ENCODE measurements at regions not wholly inside any gene's neighbourhood (a gene's known extent, or its start where the extent isn't known, plus 50 kb on each side); places are given as distances from the start of the nearest gene placed in this dataset.

DNA sequence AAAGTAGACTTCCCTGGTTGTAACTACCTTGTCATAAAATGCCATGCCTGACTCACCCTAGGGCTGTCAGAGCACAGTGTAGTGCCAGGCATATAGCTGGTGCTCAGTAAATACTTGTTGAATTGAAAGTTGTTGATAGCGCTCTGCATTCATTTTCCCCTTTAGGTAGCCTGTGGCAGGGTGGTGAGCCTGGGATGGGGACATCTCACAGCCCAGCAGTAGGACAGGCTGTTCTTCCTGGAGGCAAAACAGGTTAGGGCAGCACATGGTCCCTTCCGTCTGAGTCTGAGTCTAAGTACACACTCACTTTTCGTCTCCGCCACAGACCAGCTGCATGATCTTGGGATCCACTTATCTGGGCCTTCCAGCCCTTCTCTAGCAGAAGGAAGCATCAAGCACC, 401.9 kb downstream of the ZSWIM6 start:
- no peak overlapping the region for H3K9ac ChIP-seq (ENCODE audit: low read length)
- H3K4me1 ChIP-seq (ENCODE audit: control insufficient read depth, low read depth, low read length), result peaks cover 17% of the 10 kb centered on the region
- no peak overlapping the region for H3K27ac ChIP-seq (ENCODE audit: low read length)
- peaks cover 32% of the 10 kb centered on the region for H3K27me3 ChIP-seq (ENCODE audit: control insufficient read depth, insufficient read depth, low read length)
- H3K36me3 ChIP-seq (ENCODE audit: control insufficient read depth, low read depth, low read length), result no peaks in the 10 kb centered on the region
- no peaks in the 10 kb centered on the region for H3K9me3 ChIP-seq (ENCODE audit: control insufficient read depth, low read depth, low read length)
- no peak overlapping the region for H3K4me3 ChIP-seq (ENCODE audit: low read length)

DNA sequence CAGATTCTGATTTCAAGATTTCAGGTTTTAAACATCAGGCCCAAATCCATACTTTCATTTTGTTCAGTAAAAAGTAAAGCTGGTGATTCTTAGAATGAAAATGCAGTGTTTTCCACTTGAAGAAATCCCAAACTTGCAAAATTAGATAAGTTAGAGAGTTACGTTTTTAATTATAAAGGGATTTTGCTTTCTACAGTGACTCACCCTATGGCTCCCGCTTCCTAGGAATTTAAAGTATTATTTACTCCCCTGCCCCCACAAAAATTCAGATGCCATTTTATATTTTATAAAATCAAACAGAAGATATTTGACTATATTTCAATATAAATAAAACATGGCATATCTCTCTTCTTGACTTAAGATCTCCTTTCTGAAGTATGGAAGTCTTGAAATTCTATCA, 402.9 kb downstream of the ZSWIM6 start:
- H3K36me3 ChIP-seq (ENCODE audit: control insufficient read depth, low read depth, low read length), result no peaks in the 10 kb centered on the region
- H3K4me3 ChIP-seq (ENCODE audit: low read length), result no peak overlapping the region
- peaks cover 32% of the 10 kb centered on the region for H3K27me3 ChIP-seq (ENCODE audit: control insufficient read depth, insufficient read depth, low read length)
- H3K9ac ChIP-seq (ENCODE audit: low read length), result no peak overlapping the region
- no peak overlapping the region for H3K27ac ChIP-seq (ENCODE audit: low read length)
- no peaks in the 10 kb centered on the region for H3K9me3 ChIP-seq (ENCODE audit: control insufficient read depth, low read depth, low read length)
- H3K4me1 ChIP-seq (ENCODE audit: control insufficient read depth, low read depth, low read length), result peaks cover 17% of the 10 kb centered on the region

GRCh38 chr5:61735531-61735930, 403.5 kb downstream of the ZSWIM6 start:
- no peak overlapping the region for H3K9ac ChIP-seq (ENCODE audit: low read length)
- H3K27me3 ChIP-seq (ENCODE audit: control insufficient read depth, insufficient read depth, low read length), result peaks cover 32% of the 10 kb centered on the region
- H3K4me1 ChIP-seq (ENCODE audit: control insufficient read depth, low read depth, low read length), result peaks cover 17% of the 10 kb centered on the region
- no peak overlapping the region for H3K27ac ChIP-seq (ENCODE audit: low read length)
- no peak overlapping the region for H3K4me3 ChIP-seq (ENCODE audit: low read length)
- H3K9me3 ChIP-seq (ENCODE audit: control insufficient read depth, low read depth, low read length), result no peaks in the 10 kb centered on the region
- H3K36me3 ChIP-seq (ENCODE audit: control insufficient read depth, low read depth, low read length), result no peaks in the 10 kb centered on the region

GRCh38 chr5:61735995-61736394, 403.9 kb downstream of the ZSWIM6 start:
- Histone ChIP-seq H3K36me3 (ENCODE audit: control insufficient read depth, low read depth, low read length) (no peaks in the 10 kb centered on the region), H3K27ac (ENCODE audit: low read length) (no peak overlapping the region), H3K4me3 (ENCODE audit: low read length) (no peak overlapping the region), H3K27me3 (ENCODE audit: control insufficient read depth, insufficient read depth, low read length) (peaks cover 29% of the 10 kb centered on the region), H3K9me3 (ENCODE audit: control insufficient read depth, low read depth, low read length) (no peaks in the 10 kb centered on the region), H3K4me1 (ENCODE audit: control insufficient read depth, low read depth, low read length) (peaks cover 17% of the 10 kb centered on the region), H3K9ac (ENCODE audit: low read length) (no peak overlapping the region)

- no peaks in the 10 kb centered on the region for H3K9me3 ChIP-seq (ENCODE audit: control insufficient read depth, low read depth, low read length)
- no peak overlapping the region for H3K9ac ChIP-seq (ENCODE audit: low read length)
These were observed 405.4 kb downstream of the ZSWIM6 start for GRCh38 chr5:61737301-61737963.

DNA sequence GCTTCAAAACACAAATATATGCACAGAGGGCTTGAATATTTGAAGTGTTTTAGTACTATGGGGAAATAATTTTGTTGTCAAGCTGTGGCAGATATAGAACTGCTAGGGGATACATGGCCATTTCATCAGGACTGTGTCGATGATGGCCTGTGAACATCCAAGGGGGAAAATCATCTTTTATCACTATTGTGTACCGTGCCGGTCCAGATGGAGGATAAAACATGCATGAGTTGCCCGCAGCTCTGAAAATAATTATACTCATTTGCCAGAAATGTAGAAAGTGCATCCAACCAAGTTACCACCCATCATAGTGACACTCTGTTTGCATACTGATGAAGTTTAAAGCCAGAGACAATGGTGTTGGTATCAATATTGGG, 405.9 kb downstream of the ZSWIM6 start:
- Histone ChIP-seq H3K4me3 (ENCODE audit: low read length) (no peak overlapping the region), H3K9ac (ENCODE audit: low read length) (no peak overlapping the region), H3K9me3 (ENCODE audit: control insufficient read depth, low read depth, low read length) (no peaks in the 10 kb centered on the region), H3K27ac (ENCODE audit: low read length) (no peak overlapping the region), H3K36me3 (ENCODE audit: control insufficient read depth, low read depth, low read length) (no peaks in the 10 kb centered on the region), H3K4me1 (ENCODE audit: control insufficient read depth, low read depth, low read length) (peaks cover 3% of the 10 kb centered on the region), H3K27me3 (ENCODE audit: control insufficient read depth, insufficient read depth, low read length) (peaks cover 9% of the 10 kb centered on the region)

More at GRCh38 chr5:61737301-61737963, 405.4 kb downstream of the ZSWIM6 start:
- H3K27me3 ChIP-seq (ENCODE audit: control insufficient read depth, insufficient read depth, low read length), result peaks cover 15% of the 10 kb centered on the region
- H3K4me1 ChIP-seq (ENCODE audit: control insufficient read depth, low read depth, low read length), result peaks cover 8% of the 10 kb centered on the region
- H3K36me3 ChIP-seq (ENCODE audit: control insufficient read depth, low read depth, low read length), result no peaks in the 10 kb centered on the region
- H3K27ac ChIP-seq (ENCODE audit: low read length), result no peak overlapping the region
- H3K4me3 ChIP-seq (ENCODE audit: low read length), result no peak overlapping the region

DNA sequence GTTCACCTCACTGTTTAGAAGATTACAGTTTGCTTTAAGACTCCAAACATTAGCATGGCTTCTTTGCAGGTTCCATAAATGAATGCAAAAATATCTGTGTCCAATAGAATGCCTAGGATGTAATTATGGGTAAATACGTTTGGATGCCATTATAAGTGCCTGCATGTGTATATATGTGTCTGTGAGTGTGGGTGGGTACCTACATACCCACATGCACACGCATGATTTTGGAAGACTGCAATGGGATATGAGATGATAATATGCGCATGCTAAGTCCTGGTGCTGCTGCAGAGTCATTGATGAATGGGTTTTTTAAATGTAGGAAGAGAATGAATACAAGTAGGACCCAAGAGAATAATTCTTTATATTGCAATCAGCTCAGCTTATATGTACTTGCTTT, 406.4 kb downstream of the ZSWIM6 start:
- Histone ChIP-seq H3K27ac (ENCODE audit: low read length) (no peak overlapping the region), H3K36me3 (ENCODE audit: control insufficient read depth, low read depth, low read length) (no peaks in the 10 kb centered on the region), H3K9me3 (ENCODE audit: control insufficient read depth, low read depth, low read length) (no peaks in the 10 kb centered on the region), H3K9ac (ENCODE audit: low read length) (no peak overlapping the region), H3K4me3 (ENCODE audit: low read length) (no peak overlapping the region), H3K4me1 (ENCODE audit: control insufficient read depth, low read depth, low read length) (peaks cover 3% of the 10 kb centered on the region), H3K27me3 (ENCODE audit: control insufficient read depth, insufficient read depth, low read length) (peaks cover 4% of the 10 kb centered on the region)

DNA sequence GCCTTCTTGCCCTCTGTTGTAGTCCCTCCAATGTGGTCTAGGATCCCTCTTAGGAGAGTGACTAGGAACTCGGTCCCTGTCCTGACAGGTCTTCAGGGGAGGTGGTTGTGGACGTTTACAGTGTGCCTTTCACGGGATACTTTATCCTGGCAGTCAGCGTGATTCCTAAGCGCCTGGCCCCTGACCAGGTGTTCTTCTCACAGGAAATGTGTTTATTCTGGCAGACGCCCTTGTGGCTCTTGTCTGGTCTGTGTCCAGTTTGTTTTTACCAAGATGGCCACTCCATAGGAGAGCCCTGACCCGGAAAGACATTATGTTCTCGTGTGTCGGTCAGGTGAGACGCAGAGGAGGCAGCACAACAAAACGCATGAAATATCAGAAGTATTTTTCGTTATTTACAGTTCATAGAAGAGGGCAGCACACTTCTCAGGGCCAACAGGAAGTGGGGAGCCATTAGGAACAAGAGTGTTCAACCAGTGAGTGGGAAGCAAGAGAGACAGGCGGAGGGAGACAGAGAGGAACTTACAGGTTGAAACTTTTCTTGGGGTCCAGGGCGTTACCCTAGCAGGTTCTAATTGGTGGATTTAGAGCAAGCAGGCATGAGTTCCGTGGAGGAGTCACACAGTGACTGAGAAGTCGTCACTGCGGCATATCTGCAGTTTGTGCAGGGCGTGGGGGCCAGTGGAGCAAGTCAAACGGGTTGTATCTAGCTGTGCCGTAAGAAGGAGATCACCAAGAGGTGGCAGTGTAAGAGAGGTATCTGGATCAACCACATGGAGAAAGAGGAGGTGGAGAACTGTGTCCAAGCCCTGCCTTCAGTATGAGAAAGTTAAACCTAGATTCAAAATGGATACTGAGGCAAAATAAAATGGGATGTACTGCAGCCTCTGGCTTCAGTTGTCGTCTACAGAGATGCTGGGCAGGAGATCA, 412.9 kb downstream of the ZSWIM6 start:
- Histone ChIP-seq H3K36me3 (ENCODE audit: control insufficient read depth, low read depth, low read length) (no peaks in the 10 kb centered on the region), H3K27me3 (ENCODE audit: control insufficient read depth, insufficient read depth, low read length) (no peaks in the 10 kb centered on the region), H3K4me3 (ENCODE audit: low read length) (no peak overlapping the region), H3K9ac (ENCODE audit: low read length) (no peak overlapping the region), H3K27ac (ENCODE audit: low read length) (no peak overlapping the region), H3K4me1 (ENCODE audit: control insufficient read depth, low read depth, low read length) (no peaks in the 10 kb centered on the region), H3K9me3 (ENCODE audit: control insufficient read depth, low read depth, low read length) (no peaks in the 10 kb centered on the region)

DNA sequence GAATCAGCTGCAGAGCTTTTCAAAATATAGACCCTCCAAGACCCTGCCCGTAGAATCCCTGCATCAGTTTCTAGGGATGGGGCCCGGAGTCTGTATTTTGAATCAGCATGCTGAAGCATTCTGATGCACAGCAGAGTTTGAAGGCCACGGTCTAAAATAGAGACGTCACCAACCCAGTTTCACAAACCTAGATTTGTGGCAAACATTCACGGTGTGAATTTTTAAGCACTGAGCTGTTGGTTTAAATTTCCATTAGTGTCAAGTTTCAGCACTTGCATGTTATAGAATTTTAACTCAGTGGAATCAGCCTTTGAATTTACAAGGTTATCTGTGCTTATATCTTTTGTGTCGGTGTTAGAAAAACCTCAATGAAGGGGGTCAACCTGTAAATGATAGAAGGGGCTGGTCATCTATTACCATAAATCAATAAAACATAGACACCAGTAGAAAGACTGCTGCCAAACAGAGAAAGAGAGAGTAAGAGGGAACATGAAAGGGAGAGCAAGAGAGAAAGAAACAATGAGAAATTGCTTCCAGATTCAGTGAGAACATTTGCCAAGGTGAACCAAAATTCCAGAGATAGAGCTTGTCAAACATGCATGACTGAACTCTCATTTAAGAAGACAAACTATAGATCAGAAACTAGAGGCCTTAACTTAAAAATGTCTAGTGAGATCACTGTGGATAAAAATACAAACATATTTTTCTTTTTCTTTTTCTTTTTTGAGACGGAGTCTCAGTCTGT, 414.9 kb downstream of the ZSWIM6 start:
- Histone ChIP-seq H3K9ac (ENCODE audit: low read length) (no peak overlapping the region), H3K4me3 (ENCODE audit: low read length) (no peak overlapping the region), H3K27me3 (ENCODE audit: control insufficient read depth, insufficient read depth, low read length) (no peaks in the 10 kb centered on the region), H3K27ac (ENCODE audit: low read length) (no peak overlapping the region), H3K36me3 (ENCODE audit: control insufficient read depth, low read depth, low read length) (no peaks in the 10 kb centered on the region), H3K9me3 (ENCODE audit: control insufficient read depth, low read depth, low read length) (no peaks in the 10 kb centered on the region), H3K4me1 (ENCODE audit: control insufficient read depth, low read depth, low read length) (no peaks in the 10 kb centered on the region)

DNA sequence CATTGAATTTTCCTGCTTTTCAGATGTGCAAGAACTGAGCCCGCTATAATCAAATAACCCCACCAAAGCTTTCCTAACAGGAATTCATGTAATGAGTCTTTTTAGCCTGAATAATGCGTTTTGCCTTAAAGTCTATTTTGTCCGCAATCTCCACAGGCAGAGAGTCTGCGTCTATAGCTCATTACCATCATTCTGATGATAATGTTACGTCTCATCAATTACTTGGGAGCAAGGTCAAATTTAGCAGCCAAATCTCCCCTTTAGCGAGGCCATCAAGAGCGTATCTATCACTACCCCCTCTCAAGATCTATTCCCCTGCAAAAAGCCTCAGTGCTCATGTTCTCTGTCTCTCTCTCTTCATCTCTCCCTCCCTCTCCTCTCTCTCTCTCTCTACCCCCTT, 416.1 kb downstream of the ZSWIM6 start:
- Histone ChIP-seq H3K27me3 (ENCODE audit: control insufficient read depth, insufficient read depth, low read length) (no peaks in the 10 kb centered on the region), H3K9me3 (ENCODE audit: control insufficient read depth, low read depth, low read length) (no peaks in the 10 kb centered on the region), H3K4me1 (ENCODE audit: control insufficient read depth, low read depth, low read length) (no peaks in the 10 kb centered on the region)

DNA sequence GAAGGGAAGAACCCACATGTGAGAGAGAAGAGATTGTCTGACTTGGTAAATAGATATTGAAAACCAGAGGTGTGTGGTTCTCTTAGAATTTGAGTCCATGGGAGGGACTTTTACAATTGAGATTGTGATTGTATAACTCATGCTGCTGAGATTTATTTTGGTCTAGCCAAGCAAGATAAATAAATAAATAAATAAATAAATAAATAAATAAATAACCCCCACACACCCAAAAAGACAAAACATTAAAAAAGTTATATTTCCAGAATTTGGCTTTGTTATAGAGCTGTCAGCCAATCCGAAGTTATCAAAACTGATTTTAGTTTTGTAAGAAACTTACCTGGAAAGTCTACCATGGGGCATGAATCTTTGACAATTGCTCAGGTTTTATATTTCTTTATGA, 416.6 kb downstream of the ZSWIM6 start:
- Histone ChIP-seq H3K27me3 (ENCODE audit: control insufficient read depth, insufficient read depth, low read length) (no peaks in the 10 kb centered on the region), H3K27ac (ENCODE audit: low read length) (no peak overlapping the region), H3K36me3 (ENCODE audit: control insufficient read depth, low read depth, low read length) (no peaks in the 10 kb centered on the region), H3K9ac (ENCODE audit: low read length) (no peak overlapping the region), H3K4me3 (ENCODE audit: low read length) (no peak overlapping the region), H3K4me1 (ENCODE audit: control insufficient read depth, low read depth, low read length) (no peaks in the 10 kb centered on the region), H3K9me3 (ENCODE audit: control insufficient read depth, low read depth, low read length) (no peaks in the 10 kb centered on the region)

More for the DNA sequence above, 416.1 kb downstream of the ZSWIM6 start:
- Histone ChIP-seq H3K4me3 (ENCODE audit: low read length) (no peak overlapping the region), H3K27ac (ENCODE audit: low read length) (no peak overlapping the region), H3K36me3 (ENCODE audit: control insufficient read depth, low read depth, low read length) (no peaks in the 10 kb centered on the region), H3K9ac (ENCODE audit: low read length) (no peak overlapping the region)
